H4 (cell line): ENCODE measurements at regions not wholly inside any gene's neighbourhood (a gene's known extent, or its start where the extent isn't known, plus 50 kb on each side); places are given as distances from the start of the nearest gene placed in this dataset.
"Not testable (repeated sequence)": the region's sequence is repeated elsewhere in the genome, so short reads cannot be mapped to it uniquely, and the experiment has no call there.

Experiments
- DNase-seq: peaks from one replicate; pipeline ENCODE4 v3.0.0-alpha.2; 2015; ENCODE audit warnings: low spot score

DNA sequence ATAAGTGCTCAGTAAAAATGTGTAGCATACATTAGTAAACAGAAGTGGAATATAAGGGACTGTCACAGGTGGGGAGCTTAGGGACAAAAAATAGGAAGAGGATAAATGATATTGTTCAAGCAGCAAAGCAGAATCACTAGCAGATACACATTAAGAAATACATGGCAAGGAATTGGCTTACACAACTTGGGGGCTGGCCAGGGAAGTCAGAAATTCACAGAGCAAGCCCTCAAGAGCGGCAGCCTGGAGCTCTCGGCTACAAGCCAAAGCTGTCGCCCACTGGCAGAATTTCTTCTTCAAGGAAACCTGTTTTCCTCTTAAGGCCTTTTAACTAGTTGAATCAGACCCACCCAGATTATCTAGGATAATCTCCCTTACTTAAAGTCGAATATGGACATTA, 73.0 kb upstream of the SMIM23 start:
- DNase-seq, result no peak

DNA sequence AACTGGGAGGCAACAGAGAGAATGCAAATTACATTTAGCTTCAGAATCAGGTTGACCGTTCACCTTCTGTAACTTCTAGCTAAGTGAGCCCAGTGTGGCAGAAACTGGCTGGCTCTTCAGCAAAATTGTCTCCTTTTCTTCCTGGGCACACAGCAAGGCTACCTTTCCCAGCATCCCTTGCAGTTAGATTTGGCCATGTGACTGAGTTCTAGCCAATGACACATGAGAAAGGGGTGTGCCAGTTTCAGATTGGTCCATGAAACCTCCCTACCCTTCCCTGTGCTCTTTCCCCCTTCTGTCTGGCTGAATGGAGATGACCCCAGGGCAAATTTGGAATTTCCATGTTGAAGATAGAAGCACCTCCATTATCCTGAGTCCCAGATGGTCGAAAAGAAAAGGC, 72.5 kb upstream of the SMIM23 start:
- no peak for DNase-seq

DNA sequence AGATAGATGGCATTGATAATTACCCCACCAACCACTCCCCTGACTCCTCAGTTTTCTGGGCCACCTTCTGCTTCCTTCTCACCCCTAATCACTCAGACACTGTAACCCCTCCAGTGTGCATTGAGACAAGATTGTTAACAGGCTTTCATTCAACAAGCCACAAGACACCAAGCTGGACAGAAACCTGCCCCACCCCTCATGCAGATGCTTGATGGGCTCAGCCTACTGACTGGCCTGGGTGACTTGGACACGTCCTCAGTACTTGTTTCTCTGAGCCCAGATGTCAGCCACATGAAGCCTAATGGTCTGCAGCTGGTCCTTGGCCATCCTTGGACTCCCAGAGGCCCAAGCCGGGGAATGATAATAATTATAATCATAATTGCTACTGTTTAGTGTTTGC, 71.4 kb upstream of the SMIM23 start:
- no peak for DNase-seq

DNA sequence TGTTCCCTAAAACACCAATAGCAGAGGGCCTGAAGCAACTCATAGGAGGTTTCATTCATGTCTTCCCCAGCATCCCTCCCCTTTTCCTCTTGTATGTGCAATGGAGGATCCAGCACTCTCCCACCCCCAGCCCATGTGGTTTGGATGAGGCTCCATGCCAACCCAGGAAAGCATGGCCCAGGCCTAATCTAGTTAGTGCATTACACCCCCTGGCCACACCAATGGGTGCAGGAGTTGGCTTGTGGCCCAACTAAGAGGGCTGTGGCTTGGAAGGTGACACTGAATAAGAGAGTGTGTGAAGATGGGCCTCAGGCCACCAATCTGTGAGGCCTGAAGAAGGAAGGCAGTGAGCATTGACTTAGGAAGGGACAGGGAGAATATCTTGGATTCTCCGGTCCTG, 70.8 kb upstream of the SMIM23 start:
- no peak for DNase-seq

DNA sequence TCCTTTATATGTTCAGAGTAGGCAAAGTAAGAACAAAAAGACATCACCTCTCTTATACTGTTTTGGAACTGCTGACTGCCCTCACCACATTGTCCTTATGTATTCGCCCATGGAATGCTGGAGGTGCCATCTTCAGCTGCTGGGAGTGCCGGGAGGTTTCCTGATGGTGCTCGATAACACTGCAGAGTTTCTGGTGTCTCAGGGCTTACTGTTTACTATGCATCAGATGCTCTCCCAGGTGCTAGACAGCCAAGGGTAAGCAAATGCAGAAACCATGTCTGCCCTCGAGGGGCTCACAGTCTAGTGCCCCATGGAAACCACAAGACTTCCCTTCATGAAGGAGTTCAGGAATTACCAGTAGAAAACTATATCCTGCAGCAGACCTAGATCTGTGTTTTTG, 70.1 kb upstream of the SMIM23 start:
- DNase-seq, result no peak

DNA sequence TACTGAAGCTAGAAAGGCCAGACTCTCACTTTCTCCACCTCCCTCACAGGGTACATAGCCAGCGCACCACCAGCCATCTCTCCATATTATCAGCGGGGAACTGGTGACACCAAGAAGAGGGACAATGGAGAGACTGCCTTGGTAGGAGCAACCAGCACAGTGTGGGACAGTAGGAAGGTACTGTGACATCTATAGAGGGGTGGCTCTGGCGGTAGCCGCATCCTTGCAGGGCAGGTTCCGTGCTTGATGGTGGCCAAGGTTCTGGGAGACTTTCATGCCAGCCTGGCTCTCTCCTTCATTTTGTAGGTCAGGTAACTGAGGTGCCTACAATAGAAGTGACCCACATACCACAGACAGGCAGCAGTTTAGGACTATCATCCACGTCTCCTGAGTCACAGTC, 65.5 kb upstream of the SMIM23 start:
- no peak for DNase-seq

DNA sequence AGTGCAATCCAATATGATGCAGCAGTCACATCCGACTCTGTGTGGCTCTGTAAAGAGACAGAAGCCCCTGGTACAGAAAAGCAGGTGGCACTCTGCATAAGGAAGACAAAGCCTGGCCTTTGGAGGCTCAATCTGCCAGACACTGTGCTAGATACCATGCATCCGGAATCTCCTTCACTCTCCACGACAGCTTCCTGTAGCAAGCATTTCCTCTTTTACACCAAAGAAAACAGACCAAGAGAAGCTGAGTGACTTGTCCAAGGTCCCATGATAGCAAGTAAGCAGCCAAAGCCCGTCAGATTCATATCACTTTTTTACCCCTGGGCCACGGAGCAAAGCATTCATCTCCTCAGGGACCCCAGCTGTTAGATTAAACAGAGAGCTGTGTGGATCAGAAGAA, 64.2 kb upstream of the SMIM23 start:
- DNase-seq, result no peak

DNA sequence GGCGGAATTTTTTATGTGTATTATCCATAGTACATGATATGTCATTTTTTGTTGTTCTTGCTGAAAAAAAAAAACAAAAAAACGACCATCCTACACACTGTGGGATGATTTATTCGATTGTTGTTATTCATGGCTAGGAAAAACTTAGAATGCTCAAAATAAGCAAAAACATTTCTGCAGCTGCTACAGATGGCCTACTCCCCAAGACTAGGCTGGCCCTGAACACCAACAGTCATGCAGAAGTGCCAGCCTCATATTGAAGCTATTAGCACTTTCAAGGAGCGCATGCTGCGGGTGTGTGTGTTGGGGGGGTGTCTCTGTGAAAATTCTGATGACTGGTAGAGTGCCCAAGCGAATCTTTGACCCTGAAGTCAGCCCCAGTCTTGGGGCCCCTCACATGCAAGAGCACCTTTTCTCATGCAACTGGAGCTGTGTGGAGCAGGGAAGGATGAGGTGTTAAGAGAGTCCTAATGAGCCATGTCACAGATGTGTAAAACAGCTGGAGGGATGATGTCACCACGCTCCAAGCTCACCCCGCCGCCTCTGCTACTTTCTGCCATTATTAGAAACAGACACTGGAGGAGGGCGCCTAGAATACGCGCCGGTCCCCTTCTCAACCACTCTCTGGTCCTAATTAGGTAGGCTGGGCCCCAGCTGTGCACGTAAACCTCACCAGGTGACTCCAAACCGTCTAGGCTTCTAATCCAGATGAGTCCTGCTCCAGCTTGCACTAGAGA, 61.0 kb upstream of the SMIM23 start:
- no peak for DNase-seq

DNA sequence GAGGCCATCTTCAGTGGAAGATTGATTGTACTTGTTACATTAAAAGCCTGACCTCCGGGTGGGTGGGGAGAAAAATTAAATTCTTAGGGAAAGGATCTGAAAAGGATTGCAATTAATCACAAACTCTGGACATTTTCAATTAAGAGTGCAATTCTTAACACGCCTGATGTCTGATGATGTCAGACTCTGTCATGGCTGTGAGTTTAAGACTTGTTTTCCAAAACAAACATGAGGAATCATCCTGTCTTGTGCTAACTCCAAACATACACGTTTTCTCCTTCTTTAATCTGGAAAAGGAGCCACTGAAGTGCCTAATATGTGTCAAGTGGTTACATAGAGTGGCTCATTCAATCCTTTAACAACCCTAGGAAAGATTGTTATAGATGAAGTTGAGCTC, 60.4 kb upstream of the SMIM23 start:
- DNase-seq, result no peak

DNA sequence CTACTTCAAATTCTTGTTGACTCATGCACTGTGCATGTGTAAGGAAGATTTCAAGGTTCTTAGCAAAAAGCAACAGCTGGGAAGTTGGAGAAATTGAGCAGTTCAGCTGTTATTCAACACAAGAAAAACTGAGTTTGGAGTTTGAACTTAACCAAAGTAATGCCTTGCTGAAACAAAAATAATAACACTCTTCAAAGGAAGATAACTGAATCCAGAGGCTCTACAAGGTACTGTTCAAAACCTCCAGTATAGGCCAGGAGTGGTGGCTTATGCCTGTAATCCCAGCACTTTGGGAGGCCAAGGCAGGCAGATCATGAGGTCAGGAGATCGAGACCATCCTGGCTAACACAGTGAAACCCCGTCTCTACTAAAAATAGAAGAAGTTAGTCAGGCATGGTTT, 58.8 kb upstream of the SMIM23 start:
- DNase-seq, result not testable (repeated sequence)

DNA sequence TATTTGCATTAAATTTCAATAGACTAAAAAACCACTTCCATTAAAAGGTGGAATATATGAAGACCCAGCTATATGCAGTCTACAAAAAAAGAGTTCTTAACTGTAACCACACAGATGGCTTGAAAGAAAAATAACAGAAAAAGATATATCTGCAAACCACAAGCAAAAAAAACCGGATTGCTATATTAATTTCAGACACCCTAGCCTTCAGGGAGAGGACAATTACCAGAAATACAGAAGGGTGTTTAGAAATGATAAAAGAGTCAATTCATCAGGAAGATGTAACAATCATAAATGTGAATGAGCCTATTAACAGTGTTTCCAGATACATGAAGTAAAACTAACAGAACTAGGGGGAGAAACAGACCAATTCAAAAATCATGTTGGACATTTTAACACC, 56.9 kb upstream of the SMIM23 start:
- no peak for DNase-seq
